T-helper 22 cell (primary cell): ENCODE measurements at regions not wholly inside any gene's neighbourhood (a gene's known extent, or its start where the extent isn't known, plus 50 kb on each side); places are given as distances from the start of the nearest gene placed in this dataset.
"Not testable (repeated sequence)": the region's sequence is repeated elsewhere in the genome, so short reads cannot be mapped to it uniquely, and the experiment has no call there.

ENCODE experiments used
- DNase-seq: peaks from one replicate; pipeline ENCODE4 v3.0.0-alpha.2; 2020; ENCODE audit warnings: low read depth

- DNase-seq = no peak
Measured at GRCh38 chr2:57440437-57440836, 606.2 kb upstream of the VRK2 start.

- no peak for DNase-seq
Measured at GRCh38 chr2:57443086-57443485, 603.5 kb upstream of the VRK2 start.

- no peak for DNase-seq
Measured at GRCh38 chr2:57443973-57444521, 602.6 kb upstream of the VRK2 start.

- DNase-seq = no peak
Measured at GRCh38 chr2:57444752-57445430, 601.7 kb upstream of the VRK2 start.

- DNase-seq = no peak
Measured at GRCh38 chr2:57448816-57449215, 597.8 kb upstream of the VRK2 start.

GRCh38 chr2:57450170-57450569, 596.4 kb upstream of the VRK2 start:
- DNase-seq = no peak

- no peak for DNase-seq
Measured at GRCh38 chr2:57452634-57453033, 594.0 kb upstream of the VRK2 start.

- DNase-seq = no peak
Measured at GRCh38 chr2:57453945-57454344, 592.7 kb upstream of the VRK2 start.

- DNase-seq = no peak
Measured at GRCh38 chr2:57460396-57461276, 586.0 kb upstream of the VRK2 start.

GRCh38 chr2:57461624-57462023, 585.0 kb upstream of the VRK2 start:
- DNase-seq = no peak

GRCh38 chr2:57465067-57465466, 581.5 kb upstream of the VRK2 start:
- no peak for DNase-seq

GRCh38 chr2:57465967-57466366, 580.6 kb upstream of the VRK2 start:
- no peak for DNase-seq

- DNase-seq = no peak
Measured at GRCh38 chr2:57475391-57475790, 571.2 kb upstream of the VRK2 start.

GRCh38 chr2:57479981-57480380, 566.6 kb upstream of the VRK2 start:
- no peak for DNase-seq

GRCh38 chr2:57488061-57488460, 558.5 kb upstream of the VRK2 start:
- no peak for DNase-seq

- no peak for DNase-seq
Measured at GRCh38 chr2:57490741-57491140, 555.9 kb upstream of the VRK2 start.

- DNase-seq = no peak
Measured at GRCh38 chr2:57491213-57491612, 555.4 kb upstream of the VRK2 start.

- not testable (repeated sequence) for DNase-seq
Measured at GRCh38 chr2:57493966-57494365, 552.6 kb upstream of the VRK2 start.

GRCh38 chr2:57497489-57498096, 549.0 kb upstream of the VRK2 start:
- DNase-seq = no peak

GRCh38 chr2:57504787-57505186, 541.8 kb upstream of the VRK2 start:
- no peak for DNase-seq

- DNase-seq = no peak
Measured at GRCh38 chr2:57509189-57509588, 537.4 kb upstream of the VRK2 start.

GRCh38 chr2:57510704-57511103, 535.9 kb upstream of the VRK2 start:
- no peak for DNase-seq

GRCh38 chr2:57515366-57515765, 531.2 kb upstream of the VRK2 start:
- no peak for DNase-seq
